ENCODE measurements at regions not wholly inside any gene's neighbourhood (a gene's known extent, or its start where the extent isn't known, plus 50 kb on each side); places are given as distances from the start of the nearest gene placed in this dataset.

DNA sequence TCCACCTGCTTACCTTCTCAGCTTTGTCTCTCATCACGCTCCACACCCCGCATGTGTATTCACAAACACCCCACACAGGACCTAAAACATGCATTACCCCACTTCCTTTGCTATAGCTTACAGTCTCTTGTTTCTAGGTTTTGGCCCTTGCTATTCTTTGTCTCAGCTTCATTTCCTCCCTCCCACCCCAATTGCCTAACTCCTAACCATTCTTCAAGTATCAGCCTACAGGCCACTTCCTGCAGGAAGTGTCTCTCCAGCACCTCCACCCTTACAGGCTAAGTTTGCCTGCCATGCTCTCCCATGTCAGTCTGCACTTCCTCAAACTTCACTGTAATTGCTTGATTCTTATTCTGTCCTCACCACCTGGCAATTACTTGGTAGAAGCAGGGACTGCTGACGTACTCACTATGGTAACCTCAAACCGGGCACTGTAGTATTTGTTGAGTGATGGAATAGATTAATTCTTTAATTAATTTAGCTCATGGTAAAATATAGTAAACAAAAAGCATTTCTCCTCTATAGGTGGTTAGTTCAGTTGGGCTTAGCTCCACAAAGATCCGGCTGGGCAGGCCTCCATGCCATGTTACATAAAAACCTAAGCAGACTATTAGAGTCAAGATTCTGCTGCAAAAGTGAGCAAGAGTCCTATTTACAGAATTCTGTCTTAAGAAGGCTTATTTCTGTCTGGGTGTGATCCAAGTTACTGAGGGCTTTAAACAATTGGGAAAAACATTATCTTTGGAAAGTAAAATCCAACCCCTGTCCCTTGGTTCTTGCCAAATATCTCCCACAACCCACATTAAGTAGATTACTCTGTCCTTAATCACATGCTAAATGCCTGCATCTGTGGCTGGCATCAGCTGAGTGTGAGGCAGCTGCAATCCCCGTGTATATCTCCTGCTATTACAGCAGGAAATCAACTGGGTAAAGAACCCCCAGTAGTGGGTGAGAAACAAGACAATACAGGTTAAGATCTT, 124.7 kb upstream of the CPEB2 start:
- Histone ChIP-seq H3K27ac (ENCODE audit: low read depth, low read length) (peak overlapping the region; percentile 53), H3K27me3 (ENCODE audit: control insufficient read depth, insufficient read depth, low read length) (no peaks in the 10 kb centered on the region), H3K36me3 (ENCODE audit: control insufficient read depth, insufficient read depth, low read length) (no peaks in the 10 kb centered on the region), H3K4me3 (ENCODE audit: low read length) (no peak overlapping the region), H3K4me1 (ENCODE audit: control insufficient read depth, insufficient read depth, low read length) (peaks cover 6% of the 10 kb centered on the region), H3K9ac (ENCODE audit: low read length) (no peak overlapping the region)

GRCh38 chr4:14878681-14879080, 123.6 kb upstream of the CPEB2 start:
- Histone ChIP-seq H3K9ac (ENCODE audit: low read length) (no peak overlapping the region), H3K27ac (ENCODE audit: low read depth, low read length) (no peak overlapping the region), H3K4me3 (ENCODE audit: low read length) (no peak overlapping the region), H3K36me3 (ENCODE audit: control insufficient read depth, insufficient read depth, low read length) (no peaks in the 10 kb centered on the region), H3K4me1 (ENCODE audit: control insufficient read depth, insufficient read depth, low read length) (peaks cover 6% of the 10 kb centered on the region), H3K27me3 (ENCODE audit: control insufficient read depth, insufficient read depth, low read length) (no peaks in the 10 kb centered on the region)

DNA sequence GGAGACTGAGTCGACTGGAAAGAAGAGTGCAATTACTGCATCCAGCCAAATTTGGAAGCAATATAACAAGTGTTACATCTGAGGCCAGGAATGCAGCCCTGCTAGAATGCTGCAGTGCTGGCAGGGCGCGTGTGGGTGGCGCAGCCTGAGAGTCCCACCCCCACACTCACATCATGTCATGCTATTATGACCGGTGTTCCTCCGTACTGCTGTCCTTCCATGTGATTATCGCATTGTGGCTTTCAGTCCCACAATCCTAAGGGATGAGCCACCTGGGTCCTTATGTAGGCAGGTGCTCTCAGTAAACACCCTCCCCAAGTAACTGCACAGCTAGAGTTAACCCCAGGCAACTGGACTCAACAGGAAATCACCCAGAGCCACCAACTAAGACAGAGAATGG, 122.6 kb upstream of the CPEB2 start:
- Histone ChIP-seq H3K27me3 (ENCODE audit: control insufficient read depth, insufficient read depth, low read length) (no peaks in the 10 kb centered on the region), H3K36me3 (ENCODE audit: control insufficient read depth, insufficient read depth, low read length) (no peaks in the 10 kb centered on the region), H3K27ac (ENCODE audit: low read depth, low read length) (peak overlapping the region; percentile 28), H3K4me3 (ENCODE audit: low read length) (no peak overlapping the region), H3K4me1 (ENCODE audit: control insufficient read depth, insufficient read depth, low read length) (peaks cover 6% of the 10 kb centered on the region), H3K9ac (ENCODE audit: low read length) (no peak overlapping the region)

GRCh38 chr4:14880805-14881204, 121.5 kb upstream of the CPEB2 start:
- Histone ChIP-seq H3K36me3 (ENCODE audit: control insufficient read depth, insufficient read depth, low read length) (no peaks in the 10 kb centered on the region), H3K4me1 (ENCODE audit: control insufficient read depth, insufficient read depth, low read length) (peaks cover 6% of the 10 kb centered on the region), H3K27me3 (ENCODE audit: control insufficient read depth, insufficient read depth, low read length) (no peaks in the 10 kb centered on the region), H3K9ac (ENCODE audit: low read length) (no peak overlapping the region), H3K27ac (ENCODE audit: low read depth, low read length) (no peak overlapping the region), H3K4me3 (ENCODE audit: low read length) (no peak overlapping the region)

GRCh38 chr4:14883166-14883565, 119.1 kb upstream of the CPEB2 start:
- Histone ChIP-seq H3K27me3 (ENCODE audit: control insufficient read depth, insufficient read depth, low read length) (no peaks in the 10 kb centered on the region), H3K4me3 (ENCODE audit: low read length) (no peak overlapping the region), H3K4me1 (ENCODE audit: control insufficient read depth, insufficient read depth, low read length) (peaks cover 6% of the 10 kb centered on the region), H3K27ac (ENCODE audit: low read depth, low read length) (no peak overlapping the region), H3K36me3 (ENCODE audit: control insufficient read depth, insufficient read depth, low read length) (no peaks in the 10 kb centered on the region), H3K9ac (ENCODE audit: low read length) (no peak overlapping the region)

DNA sequence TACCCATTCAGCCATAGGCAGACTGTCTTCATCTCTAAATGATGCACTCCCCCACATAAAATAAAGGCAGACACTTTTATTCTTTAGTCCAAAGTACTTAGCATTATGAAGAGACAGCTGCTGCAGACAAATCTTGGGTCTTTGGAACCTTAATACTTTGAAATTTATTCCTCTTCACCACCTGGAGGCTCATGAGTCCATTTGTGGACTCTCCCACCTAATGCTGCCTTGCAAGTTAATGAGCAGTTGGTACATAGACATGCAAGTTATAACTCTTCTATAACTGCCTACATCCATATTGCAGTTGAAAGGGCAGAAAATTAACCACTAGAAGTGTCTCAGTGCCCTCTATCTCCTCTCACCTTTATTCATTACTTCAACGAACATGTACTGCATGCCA, 118.6 kb upstream of the CPEB2 start:
- Histone ChIP-seq H3K36me3 (ENCODE audit: control insufficient read depth, insufficient read depth, low read length) (no peaks in the 10 kb centered on the region), H3K27ac (ENCODE audit: low read depth, low read length) (no peak overlapping the region), H3K27me3 (ENCODE audit: control insufficient read depth, insufficient read depth, low read length) (no peaks in the 10 kb centered on the region), H3K9ac (ENCODE audit: low read length) (no peak overlapping the region), H3K4me3 (ENCODE audit: low read length) (no peak overlapping the region), H3K4me1 (ENCODE audit: control insufficient read depth, insufficient read depth, low read length) (peaks cover 6% of the 10 kb centered on the region)

- Histone ChIP-seq H3K4me3 (ENCODE audit: low read length) (no peak overlapping the region), H3K9ac (ENCODE audit: low read length) (no peak overlapping the region), H3K27me3 (ENCODE audit: control insufficient read depth, insufficient read depth, low read length) (no peaks in the 10 kb centered on the region), H3K4me1 (ENCODE audit: control insufficient read depth, insufficient read depth, low read length) (no peaks in the 10 kb centered on the region), H3K36me3 (ENCODE audit: control insufficient read depth, insufficient read depth, low read length) (no peaks in the 10 kb centered on the region), H3K27ac (ENCODE audit: low read depth, low read length) (no peak overlapping the region)
Measured at GRCh38 chr4:14887842-14888433, 114.3 kb upstream of the CPEB2 start.

GRCh38 chr4:14888790-14889572, 113.3 kb upstream of the CPEB2 start:
- Histone ChIP-seq H3K4me3 (ENCODE audit: low read length) (no peak overlapping the region), H3K27me3 (ENCODE audit: control insufficient read depth, insufficient read depth, low read length) (no peaks in the 10 kb centered on the region), H3K9ac (ENCODE audit: low read length) (no peak overlapping the region), H3K4me1 (ENCODE audit: control insufficient read depth, insufficient read depth, low read length) (no peaks in the 10 kb centered on the region), H3K27ac (ENCODE audit: low read depth, low read length) (no peak overlapping the region), H3K36me3 (ENCODE audit: control insufficient read depth, insufficient read depth, low read length) (no peaks in the 10 kb centered on the region)

GRCh38 chr4:14892563-14892962, 109.7 kb upstream of the CPEB2 start:
- Histone ChIP-seq H3K4me3 (ENCODE audit: low read length) (no peak overlapping the region), H3K27ac (ENCODE audit: low read depth, low read length) (no peak overlapping the region), H3K27me3 (ENCODE audit: control insufficient read depth, insufficient read depth, low read length) (no peaks in the 10 kb centered on the region), H3K36me3 (ENCODE audit: control insufficient read depth, insufficient read depth, low read length) (no peaks in the 10 kb centered on the region), H3K4me1 (ENCODE audit: control insufficient read depth, insufficient read depth, low read length) (no peaks in the 10 kb centered on the region), H3K9ac (ENCODE audit: low read length) (no peak overlapping the region)

DNA sequence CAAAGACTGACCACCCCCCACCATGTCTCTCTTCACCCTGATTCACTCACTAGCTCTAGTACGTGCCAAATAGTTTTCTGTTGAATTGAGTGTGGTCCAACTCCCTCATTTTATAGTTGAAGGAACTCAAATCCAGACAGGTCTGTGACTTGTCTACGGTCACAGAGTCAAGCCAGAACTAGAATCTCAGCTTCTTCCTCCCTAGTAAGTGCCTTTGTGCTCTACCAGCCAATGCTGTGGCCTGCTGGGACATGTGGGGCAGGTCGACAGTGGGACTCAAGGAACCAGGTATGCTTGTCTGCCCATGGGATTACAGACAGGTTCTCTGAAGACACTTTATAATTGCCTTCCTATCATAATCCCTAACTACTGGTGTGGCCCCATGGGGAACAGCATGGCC, 108.6 kb upstream of the CPEB2 start:
- no peaks in the 10 kb centered on the region for H3K36me3 ChIP-seq (ENCODE audit: control insufficient read depth, insufficient read depth, low read length)
- H3K27ac ChIP-seq (ENCODE audit: low read depth, low read length) = no peak overlapping the region
- no peaks in the 10 kb centered on the region for H3K27me3 ChIP-seq (ENCODE audit: control insufficient read depth, insufficient read depth, low read length)
- no peak overlapping the region for H3K9ac ChIP-seq (ENCODE audit: low read length)
- no peak overlapping the region for H3K4me3 ChIP-seq (ENCODE audit: low read length)
- no peaks in the 10 kb centered on the region for H3K4me1 ChIP-seq (ENCODE audit: control insufficient read depth, insufficient read depth, low read length)

GRCh38 chr4:14894392-14895292, 107.6 kb upstream of the CPEB2 start:
- Histone ChIP-seq H3K36me3 (ENCODE audit: control insufficient read depth, insufficient read depth, low read length) (no peaks in the 10 kb centered on the region), H3K27ac (ENCODE audit: low read depth, low read length) (no peak overlapping the region), H3K27me3 (ENCODE audit: control insufficient read depth, insufficient read depth, low read length) (no peaks in the 10 kb centered on the region), H3K9ac (ENCODE audit: low read length) (no peak overlapping the region), H3K4me1 (ENCODE audit: control insufficient read depth, insufficient read depth, low read length) (no peaks in the 10 kb centered on the region), H3K4me3 (ENCODE audit: low read length) (no peak overlapping the region)

Measured in rectal smooth muscle tissue (tissue), 1 donor.